ENCODE measurements at regions not wholly inside any gene's neighbourhood (a gene's known extent, or its start where the extent isn't known, plus 50 kb on each side); places are given as distances from the start of the nearest gene placed in this dataset.

- Histone ChIP-seq H3K36me3 (ENCODE audit: control insufficient read depth in 2 of 2, extremely low read depth in 1 of 2, insufficient read depth in 1 of 2, low read length in 1 of 2) (no peaks in the 10 kb centered on the region), H3K4me1 (ENCODE audit: control insufficient read depth in 1 of 2, extremely low read depth in 1 of 2, insufficient read depth in 2 of 2, low read length in 2 of 2) (no peaks in the 10 kb centered on the region), H3K27me3 (replicated peaks in 1 of 2; ENCODE audit: control insufficient read depth in 2 of 2, extremely low read depth in 1 of 2, insufficient read depth in 2 of 2, low read length in 1 of 2) (no peaks in the 10 kb centered on the region), H3K4me3 (ENCODE audit: control insufficient read depth in 1 of 2, extremely low read depth in 1 of 2, low read length in 1 of 2) (no peak overlapping the region), H3K27ac (ENCODE audit: low read length) (no peak overlapping the region), H3K9me3 (no peaks in the 10 kb centered on the region)
- ATAC-seq (replicated peaks in 1 of 4) (no peak), DNase-seq (no peak)
- ChIA-PET POLR2A (no interaction called here), CTCF (interaction anchor here in 1 of 2 donors (0.7 kb wide), 1 partner anchor 94 kb away, joined by 3 read pairs; no protein-coding TSS in a partner anchor)
- Mint-ChIP-seq H3K4me1 (no peaks in the 10 kb centered on the region), H3K36me3 (no peaks in the 10 kb centered on the region), H3K4me3 (no peak overlapping the region), H3K27me3 (no peaks in the 10 kb centered on the region), H3K9me3 (peaks cover 3 to 24% (median 4%) of the 10 kb centered on the region in 3 donors), H3K27ac (no peak overlapping the region)
Observed at GRCh38 chr1:106861110-106861509, 195.4 kb upstream of the PRMT6 start.

GRCh38 chr1:106868828-106869227, 187.6 kb upstream of the PRMT6 start:
- Histone ChIP-seq H3K4me1 (ENCODE audit: control insufficient read depth in 1 of 2, extremely low read depth in 1 of 2, insufficient read depth in 2 of 2, low read length in 2 of 2) (no peaks in the 10 kb centered on the region), H3K9me3 (no peaks in the 10 kb centered on the region), H3K27ac (ENCODE audit: low read length) (no peak overlapping the region), H3K4me3 (ENCODE audit: control insufficient read depth in 1 of 2, extremely low read depth in 1 of 2, low read length in 1 of 2) (no peak overlapping the region), H3K27me3 (replicated peaks in 1 of 2; ENCODE audit: control insufficient read depth in 2 of 2, extremely low read depth in 1 of 2, insufficient read depth in 2 of 2, low read length in 1 of 2) (no peaks in the 10 kb centered on the region), H3K36me3 (ENCODE audit: control insufficient read depth in 2 of 2, extremely low read depth in 1 of 2, insufficient read depth in 1 of 2, low read length in 1 of 2) (no peaks in the 10 kb centered on the region)
- ChIA-PET CTCF (no interaction called here), POLR2A (no interaction called here)
- H3K4me1 Mint-ChIP-seq = no peaks in the 10 kb centered on the region
- DNase-seq = no peak
- H3K36me3 Mint-ChIP-seq = no peaks in the 10 kb centered on the region
- H3K27me3 Mint-ChIP-seq = no peaks in the 10 kb centered on the region
- ATAC-seq (replicated peaks in 1 of 4) = no peak
- WGBS (ENCODE audit: insufficient coverage) = 30% methylated on average over 1 of the region's 1 CpG
- no peak overlapping the region for H3K27ac Mint-ChIP-seq
- peaks cover 0 to 17% (median 8%) of the 10 kb centered on the region in 3 donors for H3K9me3 Mint-ChIP-seq
- H3K4me3 Mint-ChIP-seq = no peak overlapping the region

GRCh38 chr1:106875622-106876021, 180.9 kb upstream of the PRMT6 start:
- ChIA-PET POLR2A (no interaction called here), CTCF (no interaction called here)
- no peak overlapping the region for H3K4me3 ChIP-seq (ENCODE audit: control insufficient read depth in 1 of 2, extremely low read depth in 1 of 2, low read length in 1 of 2)
- DNase-seq = no peak
- no peak overlapping the region for H3K4me3 Mint-ChIP-seq
- WGBS (ENCODE audit: insufficient coverage) = no CpG with 5 or more reads among the region's 1 CpG
- no peaks in the 10 kb centered on the region for H3K36me3 Mint-ChIP-seq
- no peak overlapping the region for H3K27ac Mint-ChIP-seq
- H3K4me1 ChIP-seq (ENCODE audit: control insufficient read depth in 1 of 2, extremely low read depth in 1 of 2, insufficient read depth in 2 of 2, low read length in 2 of 2) = no peaks in the 10 kb centered on the region
- no peaks in the 10 kb centered on the region for H3K27me3 ChIP-seq (replicated peaks in 1 of 2; ENCODE audit: control insufficient read depth in 2 of 2, extremely low read depth in 1 of 2, insufficient read depth in 2 of 2, low read length in 1 of 2)
- no peaks in the 10 kb centered on the region for H3K36me3 ChIP-seq (ENCODE audit: control insufficient read depth in 2 of 2, extremely low read depth in 1 of 2, insufficient read depth in 1 of 2, low read length in 1 of 2)
- no peak overlapping the region for H3K27ac ChIP-seq (ENCODE audit: low read length)
- H3K4me1 Mint-ChIP-seq = no peaks in the 10 kb centered on the region
- ATAC-seq (replicated peaks in 1 of 4) = no peak
- H3K27me3 Mint-ChIP-seq = no peaks in the 10 kb centered on the region
- peaks cover 2 to 23% (median 18%) of the 10 kb centered on the region in 3 donors for H3K9me3 Mint-ChIP-seq
- no peaks in the 10 kb centered on the region for H3K9me3 ChIP-seq

GRCh38 chr1:106876384-106876783, 180.1 kb upstream of the PRMT6 start:
- no peak overlapping the region for H3K27ac Mint-ChIP-seq
- Histone ChIP-seq H3K36me3 (ENCODE audit: control insufficient read depth in 2 of 2, extremely low read depth in 1 of 2, insufficient read depth in 1 of 2, low read length in 1 of 2) (no peaks in the 10 kb centered on the region), H3K27me3 (replicated peaks in 1 of 2; ENCODE audit: control insufficient read depth in 2 of 2, extremely low read depth in 1 of 2, insufficient read depth in 2 of 2, low read length in 1 of 2) (no peaks in the 10 kb centered on the region), H3K27ac (ENCODE audit: low read length) (no peak overlapping the region), H3K4me3 (ENCODE audit: control insufficient read depth in 1 of 2, extremely low read depth in 1 of 2, low read length in 1 of 2) (no peak overlapping the region), H3K4me1 (ENCODE audit: control insufficient read depth in 1 of 2, extremely low read depth in 1 of 2, insufficient read depth in 2 of 2, low read length in 2 of 2) (no peaks in the 10 kb centered on the region), H3K9me3 (no peaks in the 10 kb centered on the region)
- no CpG with 5 or more reads among the region's 3 CpGs for WGBS (ENCODE audit: insufficient coverage)
- ChIA-PET POLR2A (no interaction called here), CTCF (no interaction called here)
- H3K9me3 Mint-ChIP-seq = peaks cover 2 to 23% (median 18%) of the 10 kb centered on the region in 3 donors
- ATAC-seq (replicated peaks in 1 of 4) (no peak), DNase-seq (no peak)
- H3K27me3 Mint-ChIP-seq = no peaks in the 10 kb centered on the region
- no peaks in the 10 kb centered on the region for H3K4me1 Mint-ChIP-seq
- no peaks in the 10 kb centered on the region for H3K36me3 Mint-ChIP-seq
- H3K4me3 Mint-ChIP-seq = no peak overlapping the region

GRCh38 chr1:106879538-106879937, 176.9 kb upstream of the PRMT6 start:
- Histone ChIP-seq H3K4me1 (ENCODE audit: control insufficient read depth in 1 of 2, extremely low read depth in 1 of 2, insufficient read depth in 2 of 2, low read length in 2 of 2) (no peaks in the 10 kb centered on the region), H3K36me3 (ENCODE audit: control insufficient read depth in 2 of 2, extremely low read depth in 1 of 2, insufficient read depth in 1 of 2, low read length in 1 of 2) (no peaks in the 10 kb centered on the region), H3K27me3 (replicated peaks in 1 of 2; ENCODE audit: control insufficient read depth in 2 of 2, extremely low read depth in 1 of 2, insufficient read depth in 2 of 2, low read length in 1 of 2) (no peaks in the 10 kb centered on the region), H3K9me3 (no peaks in the 10 kb centered on the region), H3K27ac (ENCODE audit: low read length) (no peak overlapping the region), H3K4me3 (ENCODE audit: control insufficient read depth in 1 of 2, extremely low read depth in 1 of 2, low read length in 1 of 2) (no peak overlapping the region)
- DNase-seq (no peak), ATAC-seq (replicated peaks in 1 of 4) (no peak)
- ChIA-PET CTCF (no interaction called here), POLR2A (no interaction called here)
- no peak overlapping the region for H3K27ac Mint-ChIP-seq
- no peak overlapping the region for H3K4me3 Mint-ChIP-seq
- peaks cover 2 to 20% (median 5%) of the 10 kb centered on the region in 3 donors for H3K9me3 Mint-ChIP-seq
- H3K36me3 Mint-ChIP-seq = no peaks in the 10 kb centered on the region
- 89% methylated on average over 3 of the region's 3 CpGs for WGBS (ENCODE audit: insufficient coverage)
- no peaks in the 10 kb centered on the region for H3K27me3 Mint-ChIP-seq
- no peaks in the 10 kb centered on the region for H3K4me1 Mint-ChIP-seq

GRCh38 chr1:106880226-106880625, 176.2 kb upstream of the PRMT6 start:
- no peak for DNase-seq
- H3K4me3 Mint-ChIP-seq = no peak overlapping the region
- Histone ChIP-seq H3K27ac (ENCODE audit: low read length) (no peak overlapping the region), H3K36me3 (ENCODE audit: control insufficient read depth in 2 of 2, extremely low read depth in 1 of 2, insufficient read depth in 1 of 2, low read length in 1 of 2) (no peaks in the 10 kb centered on the region), H3K9me3 (no peaks in the 10 kb centered on the region), H3K27me3 (replicated peaks in 1 of 2; ENCODE audit: control insufficient read depth in 2 of 2, extremely low read depth in 1 of 2, insufficient read depth in 2 of 2, low read length in 1 of 2) (no peaks in the 10 kb centered on the region), H3K4me3 (ENCODE audit: control insufficient read depth in 1 of 2, extremely low read depth in 1 of 2, low read length in 1 of 2) (no peak overlapping the region), H3K4me1 (ENCODE audit: control insufficient read depth in 1 of 2, extremely low read depth in 1 of 2, insufficient read depth in 2 of 2, low read length in 2 of 2) (no peaks in the 10 kb centered on the region)
- no peak overlapping the region for H3K27ac Mint-ChIP-seq
- ATAC-seq (replicated peaks in 1 of 4) = no peak
- CTCF ChIA-PET = no interaction called here
- whole genome bisulfite sequencing (ENCODE audit: insufficient coverage) = 51% methylated on average over 2 of the region's 3 CpGs
- peaks cover 2 to 17% (median 5%) of the 10 kb centered on the region in 3 donors for H3K9me3 Mint-ChIP-seq
- H3K4me1 Mint-ChIP-seq = no peaks in the 10 kb centered on the region
- H3K36me3 Mint-ChIP-seq = no peaks in the 10 kb centered on the region
- POLR2A ChIA-PET = no interaction called here
- no peaks in the 10 kb centered on the region for H3K27me3 Mint-ChIP-seq

- ChIA-PET CTCF (no interaction called here), POLR2A (no interaction called here)
- H3K36me3 ChIP-seq (ENCODE audit: control insufficient read depth in 2 of 2, extremely low read depth in 1 of 2, insufficient read depth in 1 of 2, low read length in 1 of 2) = no peaks in the 10 kb centered on the region
- no peak overlapping the region for H3K27ac ChIP-seq (ENCODE audit: low read length)
- Mint-ChIP-seq H3K27me3 (no peaks in the 10 kb centered on the region), H3K27ac (no peak overlapping the region), H3K4me3 (no peak overlapping the region), H3K4me1 (no peaks in the 10 kb centered on the region), H3K36me3 (no peaks in the 10 kb centered on the region), H3K9me3 (peaks cover 0 to 12% (median 0%) of the 10 kb centered on the region in 3 donors)
- no peak for DNase-seq
- no peaks in the 10 kb centered on the region for H3K4me1 ChIP-seq (ENCODE audit: control insufficient read depth in 1 of 2, extremely low read depth in 1 of 2, insufficient read depth in 2 of 2, low read length in 2 of 2)
- H3K9me3 ChIP-seq = no peaks in the 10 kb centered on the region
- H3K27me3 ChIP-seq (replicated peaks in 1 of 2; ENCODE audit: control insufficient read depth in 2 of 2, extremely low read depth in 1 of 2, insufficient read depth in 2 of 2, low read length in 1 of 2) = no peaks in the 10 kb centered on the region
- no peak overlapping the region for H3K4me3 ChIP-seq (ENCODE audit: control insufficient read depth in 1 of 2, extremely low read depth in 1 of 2, low read length in 1 of 2)
- ATAC-seq (replicated peaks in 1 of 4) = no peak
Observed at GRCh38 chr1:106883208-106883607, 173.3 kb upstream of the PRMT6 start.
